PC-3 (cell line): ENCODE measurements at regions not wholly inside any gene's neighbourhood (a gene's known extent, or its start where the extent isn't known, plus 50 kb on each side); places are given as distances from the start of the nearest gene placed in this dataset.

ENCODE experiments used
- ATAC-seq: fragments of 200-7000 bp; cut with Tn5 transposase; 2 replicates; pipeline ENCODE4 v1.9.1; 2020; ENCODE audit warnings: mild to moderate bottlenecking, moderate library complexity
- BruUV-seq: library from RNA; stranded (reverse); fragments of 400-500 nt; replicated peaks from 2 replicates; lab custom pipeline; 2021; lab: Mats Ljungman, UMichigan
- CTCF ChIA-PET: fragments of 300-600 bp; sonication (Branson Sonifier 250); formaldehyde crosslinking; loops from one replicate; lab custom pipeline; 2022; ENCODE audit warnings: antibody characterized with exemption; lab: Charles Lee
- POLR2A ChIA-PET: fragments of 300-600 bp; sonication (Branson Sonifier 250); formaldehyde crosslinking; loops from one replicate; lab custom pipeline; 2022; ENCODE audit warnings: antibody characterized with exemption; ENCODE audit not compliant: unreplicated experiment; lab: Charles Lee
- DNase-seq: peaks from one replicate; pipeline ENCODE4 v3.0.0-alpha.2; 2015
- H2AFZ ChIP-seq: fragments of 300-600 bp; sonication (generic); 2 replicates; pipeline ENCODE4 v1.6.0; 2016; ENCODE audit warnings: antibody characterized with exemption, low read length
- H3F3A ChIP-seq: fragments of 300-600 bp; sonication (generic); one replicate; pipeline ENCODE4 v1.6.0; 2017; ENCODE audit warnings: antibody characterized with exemption, low read length, control low read depth, mild to moderate bottlenecking; ENCODE audit not compliant: unreplicated experiment
- H3K27ac ChIP-seq: fragments of 300-600 bp; sonication (generic); 2 replicates; pipeline ENCODE4 v1.5.1; 2016; ENCODE audit warnings: mild to moderate bottlenecking, low read length
- H3K27me3 ChIP-seq: fragments of 300-600 bp; sonication (generic); 2 replicates; pipeline ENCODE4 v1.6.1; 2016; ENCODE audit warnings: low read length, mixed read lengths
- H3K36me3 ChIP-seq: fragments of 300-600 bp; sonication (generic); 2 replicates; pipeline ENCODE4 v1.6.1; 2016; ENCODE audit warnings: low read depth, mixed run types, low read length, mixed read lengths
- H3K4me1 ChIP-seq: fragments of 300-600 bp; sonication (generic); 2 replicates; pipeline ENCODE4 v1.5.1; 2016; ENCODE audit warnings: low read length; ENCODE audit not compliant: insufficient read depth
- H3K4me2 ChIP-seq: fragments of 300-600 bp; sonication (generic); 2 replicates; pipeline ENCODE4 v1.6.0; 2016; ENCODE audit warnings: low read length
- H3K4me3 ChIP-seq: fragments of 300-600 bp; sonication (generic); 2 replicates; pipeline ENCODE4 v1.5.1; 2016; ENCODE audit warnings: mild to moderate bottlenecking, low read length, mixed read lengths
- H3K79me2 ChIP-seq: fragments of 300-600 bp; sonication (generic); 2 replicates; pipeline ENCODE4 v1.6.1; 2017; ENCODE audit warnings: low read length, mixed read lengths
- H3K9ac ChIP-seq: fragments of 300-600 bp; sonication (generic); 2 replicates; pipeline ENCODE4 v1.6.0; 2016; ENCODE audit warnings: mild to moderate bottlenecking, low read length
- H3K9me2 ChIP-seq: fragments of 300-600 bp; sonication (generic); replicated peaks from 2 replicates; pipeline ENCODE4 v1.6.1; 2016; ENCODE audit warnings: mixed run types, low read length, mixed read lengths
- H3K9me3 ChIP-seq: fragments of 300-600 bp; sonication (generic); 2 replicates; pipeline ENCODE4 v1.6.1; 2016; ENCODE audit warnings: low read length, mixed read lengths
- H4K20me1 ChIP-seq: fragments of 300-600 bp; sonication (generic); 2 replicates; pipeline ENCODE4 v1.6.1; 2016; ENCODE audit warnings: low read length, mixed read lengths
- EZH2 ChIP-seq: fragments of 300-600 bp; sonication (generic); IDR thresholded peaks from one replicate; pipeline ENCODE4 v1.6.1; 2017; ENCODE audit warnings: antibody characterized with exemption, mild to moderate bottlenecking, low read length; ENCODE audit not compliant: unreplicated experiment
- EZH2phosphoT487 ChIP-seq: fragments of 300-600 bp; sonication (generic); IDR thresholded peaks from 2 replicates; pipeline ENCODE4 v1.6.1; 2018; ENCODE audit warnings: mild to moderate bottlenecking, antibody characterized with exemption, low read length, borderline replicate concordance
- intact Hi-C: fragments of 100-400 bp; cut with micrococcal nuclease; formaldehyde crosslinking; loops from 2 replicates; pipeline ENCODE4 v1.9.0; 2023
- TF ChIP-seq, protein P1 (sequence below): fragments of 300-600 bp; sonication (generic); conservative IDR thresholded peaks from 2 replicates; pipeline ENCODE4 v1.5.1; 2017; ENCODE audit warnings: antibody characterized with exemption, low read depth, mild to moderate bottlenecking, low read length

- ChIA-PET CTCF (no interaction called here), POLR2A (no interaction called here)
- Histone ChIP-seq H3K27ac (no peak overlapping the region), H3K9ac (no peak overlapping the region), H3K27me3 (no peaks in the 10 kb centered on the region), H3K36me3 (no peaks in the 10 kb centered on the region), H3K9me2 (no peaks in the 10 kb centered on the region), H3K9me3 (no peaks in the 10 kb centered on the region), H3K79me2 (no peaks in the 10 kb centered on the region), H3K4me2 (no peak overlapping the region), H3K4me1 (no peaks in the 10 kb centered on the region), H3F3A (no peaks in the 10 kb centered on the region), H4K20me1 (no peaks in the 10 kb centered on the region), H2AFZ (no peak overlapping the region), H3K4me3 (no peak overlapping the region)
- intact Hi-C loops: no loop called here
- TF ChIP-seq EZH2 (no peak), EZH2phosphoT487 (no peak)
- TF ChIP-seq, protein P1, sequence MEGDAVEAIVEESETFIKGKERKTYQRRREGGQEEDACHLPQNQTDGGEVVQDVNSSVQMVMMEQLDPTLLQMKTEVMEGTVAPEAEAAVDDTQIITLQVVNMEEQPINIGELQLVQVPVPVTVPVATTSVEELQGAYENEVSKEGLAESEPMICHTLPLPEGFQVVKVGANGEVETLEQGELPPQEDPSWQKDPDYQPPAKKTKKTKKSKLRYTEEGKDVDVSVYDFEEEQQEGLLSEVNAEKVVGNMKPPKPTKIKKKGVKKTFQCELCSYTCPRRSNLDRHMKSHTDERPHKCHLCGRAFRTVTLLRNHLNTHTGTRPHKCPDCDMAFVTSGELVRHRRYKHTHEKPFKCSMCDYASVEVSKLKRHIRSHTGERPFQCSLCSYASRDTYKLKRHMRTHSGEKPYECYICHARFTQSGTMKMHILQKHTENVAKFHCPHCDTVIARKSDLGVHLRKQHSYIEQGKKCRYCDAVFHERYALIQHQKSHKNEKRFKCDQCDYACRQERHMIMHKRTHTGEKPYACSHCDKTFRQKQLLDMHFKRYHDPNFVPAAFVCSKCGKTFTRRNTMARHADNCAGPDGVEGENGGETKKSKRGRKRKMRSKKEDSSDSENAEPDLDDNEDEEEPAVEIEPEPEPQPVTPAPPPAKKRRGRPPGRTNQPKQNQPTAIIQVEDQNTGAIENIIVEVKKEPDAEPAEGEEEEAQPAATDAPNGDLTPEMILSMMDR: no peak
- ATAC-seq (no peak), DNase-seq (no peak)
- BruUV-seq: no TSS peak
Measured at GRCh38 chr5:19200251-19200650, 787.7 kb downstream of the CDH18 start.

DNA sequence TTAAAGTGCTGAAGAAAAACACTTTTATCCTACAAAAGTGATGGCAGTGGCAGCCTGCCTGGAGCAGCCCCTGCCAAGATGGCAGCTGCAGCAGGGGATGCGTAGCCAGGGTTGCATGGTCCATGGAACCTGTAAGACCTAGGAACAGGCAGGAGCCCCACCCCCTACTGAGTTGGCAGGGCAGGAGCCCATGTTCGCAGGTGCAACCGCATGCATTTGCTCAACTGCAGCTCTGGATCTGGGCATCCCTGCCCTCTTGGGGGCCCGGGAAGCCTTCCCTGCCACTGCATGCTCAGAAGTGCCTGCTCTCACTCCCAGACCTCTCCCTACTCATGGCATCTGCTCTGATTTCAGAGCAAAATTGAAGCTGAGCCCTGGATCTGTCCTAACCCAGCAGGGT is 779.6 kb downstream of the CDH18 start:
- no peak for DNase-seq
- intact Hi-C loops: no loop called here

GRCh38 chr5:19210886-19211285 is 777.1 kb downstream of the CDH18 start:
- CTCF ChIA-PET: no interaction called here

More for the DNA sequence above, 779.6 kb downstream of the CDH18 start:
- Histone ChIP-seq H3K4me1 (no peaks in the 10 kb centered on the region), H3K9me2 (no peaks in the 10 kb centered on the region), H3K4me3 (no peak overlapping the region), H3K36me3 (no peaks in the 10 kb centered on the region), H3F3A (no peaks in the 10 kb centered on the region), H3K9me3 (no peaks in the 10 kb centered on the region), H2AFZ (no peak overlapping the region), H3K9ac (no peak overlapping the region), H3K27me3 (no peaks in the 10 kb centered on the region), H3K4me2 (no peak overlapping the region), H3K79me2 (no peaks in the 10 kb centered on the region), H4K20me1 (no peaks in the 10 kb centered on the region), H3K27ac (no peak overlapping the region)
- ChIA-PET CTCF (no interaction called here), POLR2A (no interaction called here)
- BruUV-seq: no TSS peak
- TF ChIP-seq EZH2phosphoT487: no peak
- ATAC-seq: no peak

More at GRCh38 chr5:19210886-19211285, 777.1 kb downstream of the CDH18 start:
- no peaks in the 10 kb centered on the region for H3K79me2 ChIP-seq
- H4K20me1 ChIP-seq: no peaks in the 10 kb centered on the region
- BruUV-seq: no TSS peak
- POLR2A ChIA-PET: no interaction called here
- H3K9me2 ChIP-seq: no peaks in the 10 kb centered on the region
- H3K27me3 ChIP-seq: no peaks in the 10 kb centered on the region
- intact Hi-C loops: no loop called here
- H3K9ac ChIP-seq: no peak overlapping the region
- ATAC-seq (no peak), DNase-seq (no peak)
- no peaks in the 10 kb centered on the region for H3K9me3 ChIP-seq
- H3K4me2 ChIP-seq: no peak overlapping the region
- H3K27ac ChIP-seq: no peak overlapping the region
- no peaks in the 10 kb centered on the region for H3F3A ChIP-seq
- H3K4me3 ChIP-seq: no peak overlapping the region
- H3K4me1 ChIP-seq: no peaks in the 10 kb centered on the region
- TF ChIP-seq, protein P1: no peak
- no peak for TF ChIP-seq EZH2
- TF ChIP-seq EZH2phosphoT487: no peak
- H2AFZ ChIP-seq: no peak overlapping the region
- H3K36me3 ChIP-seq: no peaks in the 10 kb centered on the region
